ENCODE measurements at regions not wholly inside any gene's neighbourhood (a gene's known extent, or its start where the extent isn't known, plus 50 kb on each side); places are given as distances from the start of the nearest gene placed in this dataset.
"Not testable (repeated sequence)": the region's sequence is repeated elsewhere in the genome, so short reads cannot be mapped to it uniquely, and the experiment has no call there.

- DNase-seq (ENCODE audit: low read depth in 2 of 2), result no peak
Observed at GRCh38 chr17:77796176-77796860, 162.2 kb upstream of the TNRC6C start.

GRCh38 chr17:77798031-77798430, 160.5 kb upstream of the TNRC6C start:
- DNase-seq (ENCODE audit: low read depth in 2 of 2), result no peak

- no peak for DNase-seq (ENCODE audit: low read depth in 2 of 2)
Observed at GRCh38 chr17:77798481-77798880, 160.0 kb upstream of the TNRC6C start.

- DNase-seq (ENCODE audit: low read depth in 2 of 2), result no peak
Observed at GRCh38 chr17:77800816-77801215, 157.7 kb upstream of the TNRC6C start.

GRCh38 chr17:77801545-77802332, 156.8 kb upstream of the TNRC6C start:
- DNase-seq (ENCODE audit: low read depth in 2 of 2), result no peak

GRCh38 chr17:77802333-77802615, 156.2 kb upstream of the TNRC6C start:
- no peak for DNase-seq (ENCODE audit: low read depth in 2 of 2)

- no peak for DNase-seq (ENCODE audit: low read depth in 2 of 2)
Observed at GRCh38 chr17:77802811-77803220, 155.7 kb upstream of the TNRC6C start.

- DNase-seq (ENCODE audit: low read depth in 2 of 2), result no peak
Observed at GRCh38 chr17:77803726-77804125, 154.8 kb upstream of the TNRC6C start.

GRCh38 chr17:77804796-77805426, 153.6 kb upstream of the TNRC6C start:
- DNase-seq (ENCODE audit: low read depth in 2 of 2), result no peak

GRCh38 chr17:77805970-77806369, 152.5 kb upstream of the TNRC6C start:
- DNase-seq (ENCODE audit: low read depth in 2 of 2), result not testable (repeated sequence)

GRCh38 chr17:77807051-77807745, 151.3 kb upstream of the TNRC6C start:
- DNase-seq (ENCODE audit: low read depth in 2 of 2), result no peak

GRCh38 chr17:77807746-77808441, 150.6 kb upstream of the TNRC6C start:
- DNase-seq (ENCODE audit: low read depth in 2 of 2), result no peak

- DNase-seq (ENCODE audit: low read depth in 2 of 2), result no peak
Observed at GRCh38 chr17:77808686-77809425, 149.6 kb upstream of the TNRC6C start.

GRCh38 chr17:77809814-77810213, 148.7 kb upstream of the TNRC6C start:
- DNase-seq (ENCODE audit: low read depth in 2 of 2), result no peak

GRCh38 chr17:77810536-77810935, 148.0 kb upstream of the TNRC6C start:
- DNase-seq (ENCODE audit: low read depth in 2 of 2), result peak in 1 of 2 experiments; percentile 6

- no peak for DNase-seq (ENCODE audit: low read depth in 2 of 2)
Observed at GRCh38 chr17:77811521-77811920, 147.0 kb upstream of the TNRC6C start.

GRCh38 chr17:77814091-77814772, 144.3 kb upstream of the TNRC6C start:
- DNase-seq (ENCODE audit: low read depth in 2 of 2), result no peak

GRCh38 chr17:77815127-77815905, 143.2 kb upstream of the TNRC6C start:
- DNase-seq (ENCODE audit: low read depth in 2 of 2), result no peak

GRCh38 chr17:77817953-77818352, 140.6 kb upstream of the TNRC6C start:
- DNase-seq (ENCODE audit: low read depth in 2 of 2), result no peak

GRCh38 chr17:77819497-77819896, 139.0 kb upstream of the TNRC6C start:
- no peak for DNase-seq (ENCODE audit: low read depth in 2 of 2)

All from fibroblast of skin of left biceps (primary cell).